Ovary (tissue), 7 donors: ENCODE measurements at regions not wholly inside any gene's neighbourhood (a gene's known extent, or its start where the extent isn't known, plus 50 kb on each side); places are given as distances from the start of the nearest gene placed in this dataset.

Source experiments
- DNase-seq, 5 donors: peaks; one replicate each; pipeline ENCODE4 v3.0.0-alpha.2; 2019 to 2020
- H3K27ac ChIP-seq, 2 donors: fragments of 200-600 bp; one replicate each; pipeline versions ENCODE4 v1.5.1 to v1.8.0; 2019 to 2022
- H3K27me3 ChIP-seq: fragments of 200-600 bp; one replicate; pipeline ENCODE4 v1.8.0; 2022
- H3K36me3 ChIP-seq: fragments of 200-600 bp; sonication (generic); one replicate; pipeline ENCODE4 v1.5.1; 2019
- H3K4me1 ChIP-seq: one replicate; pipeline ENCODE4 v1.8.1; 2013; ENCODE audit warnings: mild to moderate bottlenecking, moderate library complexity; ENCODE audit not compliant: insufficient read depth
- H3K4me3 ChIP-seq: fragments of 200-600 bp; sonication (generic); one replicate; pipeline ENCODE4 v1.5.1; 2017
- H3K9me3 ChIP-seq, 2 donors: fragments of 200-600 bp in 1 of 2; sonication (generic) in 1 of 2; one replicate each; pipeline versions ENCODE4 v1.5.1 to v1.8.1; 2013 to 2019; ENCODE audit warnings: mild to moderate bottlenecking in 1 of 2, moderate library complexity in 1 of 2
- CTCF ChIP-seq, 3 donors: fragments of 450-650 bp in 2 of 3; fragments of 200-600 bp in 1 of 3; IDR thresholded peaks; one replicate each; pipeline versions ENCODE4 v1.5.1 to v1.8.0; 2016 to 2022; ENCODE audit warnings: antibody characterized with exemption in 3 of 3, mild to moderate bottlenecking in 1 of 3
- EP300 ChIP-seq: sonication (generic); formaldehyde crosslinking; IDR thresholded peaks from one replicate; pipeline ENCODE4 v1.6.1; 2017; ENCODE audit warnings: antibody characterized with exemption
- POLR2A ChIP-seq: fragments of 450-650 bp; IDR thresholded peaks from one replicate; pipeline ENCODE4 v1.6.1; 2017; ENCODE audit warnings: antibody characterized with exemption, mild to moderate bottlenecking, moderate library complexity
- WGBS, 3 donors: extraction: QIAGEN DNeasy Blood & Tissue Kit in 1 of 3; methylation state at CpG; one replicate each; pipeline versions ENCODE4 v1.1.5 to v1.1.7; 2013 to 2017; 5-methylcytosine and 5-hydroxymethylcytosine counted together
- intact Hi-C, 4 donors: fragments of 100-400 bp; cut with DNase I; formaldehyde crosslinking; loops; one replicate each; pipeline versions ENCODE4 v1.11.0 to v1.15.1; 2022 to 2023
- donor health status: DM: no; HTN: no; CAD: no; lungs with moderate emphysema.
- donor health status: DM: no; HTN: no; CAD: no.
- donor health status: Bipolar disorder and iron deficiency.
- donor health status: DM: no; HTN: no; CAD: no.
- donor health status: DM: yes; HTN: yes; CAD: no.

GRCh38 chr3:137925080-137925479 is 84.9 kb upstream of the CLDN18 start:
- Histone ChIP-seq H3K27ac (no peak overlapping the region), H3K27me3 (no peaks in the 10 kb centered on the region), H3K4me1 (no peaks in the 10 kb centered on the region), H3K9me3 (no peaks in the 10 kb centered on the region), H3K4me3 (no peak overlapping the region), H3K36me3 (no peaks in the 10 kb centered on the region)
- no peak for DNase-seq
- intact Hi-C loops: no loop called here
- WGBS, 3 donors: 82 to 83% (median 83%) methylated on average over 5 of the region's 5 CpGs
- TF ChIP-seq CTCF (IDR thresholded peaks at IDR 0.05) (no peak), POLR2A (no peak), EP300 (no peak)

GRCh38 chr3:137926991-137927390 is 83.0 kb upstream of the CLDN18 start:
- no peaks in the 10 kb centered on the region for H3K9me3 ChIP-seq
- WGBS, 3 donors: 75 to 92% (median 83%) methylated on average over 2 of the region's 2 CpGs
- intact Hi-C loops: no loop called here

GRCh38 chr3:137930976-137931375 is 79.0 kb upstream of the CLDN18 start:
- Histone ChIP-seq H3K4me1 (no peaks in the 10 kb centered on the region), H3K9me3 (no peaks in the 10 kb centered on the region), H3K27ac (no peak overlapping the region), H3K36me3 (no peaks in the 10 kb centered on the region), H3K27me3 (no peaks in the 10 kb centered on the region), H3K4me3 (no peak overlapping the region)
- no peak for DNase-seq
- intact Hi-C loops: no loop called here
- TF ChIP-seq POLR2A: no peak
- no peak for TF ChIP-seq EP300
- TF ChIP-seq CTCF (IDR thresholded peaks at IDR 0.05): no peak
- WGBS, 3 donors: 59 to 68% (median 67%) methylated on average over 3 of the region's 3 CpGs

More at GRCh38 chr3:137926991-137927390, 83.0 kb upstream of the CLDN18 start:
- Histone ChIP-seq H3K27ac (no peak overlapping the region), H3K27me3 (no peaks in the 10 kb centered on the region), H3K4me1 (no peaks in the 10 kb centered on the region), H3K4me3 (no peak overlapping the region), H3K36me3 (no peaks in the 10 kb centered on the region)
- no peak for DNase-seq
- TF ChIP-seq EP300: no peak
- TF ChIP-seq CTCF (IDR thresholded peaks at IDR 0.05): no peak
- no peak for TF ChIP-seq POLR2A

- Histone ChIP-seq H3K4me3 (no peak overlapping the region), H3K36me3 (no peaks in the 10 kb centered on the region), H3K4me1 (no peaks in the 10 kb centered on the region), H3K9me3 (no peaks in the 10 kb centered on the region), H3K27me3 (no peaks in the 10 kb centered on the region), H3K27ac (no peak overlapping the region)
- DNase-seq: no peak
- TF ChIP-seq EP300 (no peak), POLR2A (no peak), CTCF (IDR thresholded peaks at IDR 0.05) (no peak)
- intact Hi-C loops: no loop called here
- 87 to 93% (median 91%) methylated on average over 2 of the region's 2 CpGs for WGBS, 3 donors
These were observed 71.1 kb upstream of the CLDN18 start for GRCh38 chr3:137938876-137939275.
